Stimulated activated CD4-positive, alpha-beta T cell treated with anti-CD3 and anti-CD28 coated beads, Interleukin-2, amount 100 ng/mL, for 24 hours (primary cell): ENCODE measurements at regions not wholly inside any gene's neighbourhood (a gene's known extent, or its start where the extent isn't known, plus 50 kb on each side); places are given as distances from the start of the nearest gene placed in this dataset.
A peak's percentile ranks its signal among the peaks of the same experiment; 100 is the strongest.
"Not testable (repeated sequence)": the region's sequence is repeated elsewhere in the genome, so short reads cannot be mapped to it uniquely, and the experiment has no call there.

Source experiments
- DNase-seq, 2 donors: peaks; one replicate each; pipeline ENCODE4 v3.0.0-alpha.2; 2020

- no peak for DNase-seq
Measured at GRCh38 chr4:20122198-20122988, 129.3 kb upstream of the SLIT2 start.

DNA sequence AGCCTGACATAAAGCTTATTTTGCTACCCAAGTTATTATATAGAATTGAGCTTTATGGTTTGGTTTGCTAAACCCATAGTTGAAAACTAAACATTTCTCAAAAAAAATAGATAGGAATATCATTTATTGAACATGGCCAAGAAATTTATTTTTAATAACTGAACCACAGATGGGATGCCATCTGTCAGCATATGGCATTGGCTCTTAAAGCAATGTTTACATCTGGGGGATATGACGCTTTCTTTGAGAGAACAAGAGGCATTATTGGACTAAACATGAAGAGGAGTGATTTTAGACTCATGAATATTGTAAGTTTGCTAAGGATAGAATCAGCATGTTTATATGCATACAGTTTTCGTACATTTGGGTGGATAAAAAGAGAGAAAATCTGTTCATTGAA lies 132.6 kb upstream of the SLIT2 start:
- no peak for DNase-seq

DNA sequence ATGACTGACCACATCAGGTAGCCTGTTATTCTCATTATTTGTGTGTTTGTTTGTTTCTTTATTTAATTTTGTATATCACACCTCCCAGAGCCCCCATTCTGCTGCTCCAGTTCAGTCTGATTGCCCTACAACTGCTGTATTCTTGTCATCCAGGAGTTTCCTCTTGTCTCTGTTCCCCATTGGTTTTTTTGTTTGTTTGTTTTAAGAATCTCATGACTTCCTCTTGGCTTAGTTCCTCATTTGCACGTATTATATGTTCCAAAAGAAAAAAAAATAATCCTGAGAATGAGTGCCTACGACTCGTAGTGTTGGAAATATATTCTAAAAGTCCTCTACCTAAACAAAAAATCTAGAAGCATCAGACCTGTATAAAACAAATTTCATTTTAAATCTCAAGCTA lies 142.3 kb upstream of the SLIT2 start:
- no peak for DNase-seq

DNA sequence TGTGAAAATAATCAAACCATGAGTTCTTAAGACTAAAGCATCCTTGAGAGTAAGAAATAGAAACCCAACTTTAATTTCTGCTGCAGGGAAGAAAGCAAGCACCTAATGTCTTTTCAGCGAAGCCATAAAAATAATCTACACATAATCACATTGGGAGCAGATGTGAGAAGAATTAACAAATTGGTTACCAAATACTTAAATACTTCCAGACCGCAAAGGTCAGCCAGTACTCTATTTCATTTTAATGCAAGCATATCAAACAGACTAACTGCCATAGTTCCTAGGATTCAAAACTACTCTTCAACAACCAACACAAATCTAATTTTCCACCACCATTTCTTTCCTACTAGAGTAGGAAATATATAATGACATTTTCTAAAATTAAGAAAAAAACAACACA lies 144.8 kb upstream of the SLIT2 start:
- no peak for DNase-seq

DNA sequence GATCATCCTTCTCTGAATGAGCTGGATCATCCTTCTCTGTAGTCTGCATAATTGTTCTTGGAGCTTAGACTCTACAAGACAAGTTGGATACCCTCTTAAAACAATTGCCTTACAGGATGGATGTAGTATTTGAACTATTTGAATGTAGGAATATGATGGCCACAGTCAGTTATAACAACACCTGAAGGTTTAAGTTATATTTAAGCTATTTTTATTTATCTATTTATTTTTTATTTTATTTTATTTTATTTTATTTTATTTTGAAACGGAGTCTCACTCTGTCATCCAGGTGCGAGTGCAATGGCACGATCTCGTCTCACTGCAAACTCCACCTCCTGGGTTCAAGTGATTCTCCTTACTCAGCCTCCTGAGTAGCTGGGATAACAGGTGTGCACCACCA lies 149.9 kb upstream of the SLIT2 start:
- no peak for DNase-seq

- DNase-seq: no peak
Measured at GRCh38 chr4:20096911-20097310, 154.8 kb upstream of the SLIT2 start.

GRCh38 chr4:20095805-20096541 lies 155.7 kb upstream of the SLIT2 start:
- no peak for DNase-seq

GRCh38 chr4:20091781-20092180 lies 159.9 kb upstream of the SLIT2 start:
- no peak for DNase-seq

DNA sequence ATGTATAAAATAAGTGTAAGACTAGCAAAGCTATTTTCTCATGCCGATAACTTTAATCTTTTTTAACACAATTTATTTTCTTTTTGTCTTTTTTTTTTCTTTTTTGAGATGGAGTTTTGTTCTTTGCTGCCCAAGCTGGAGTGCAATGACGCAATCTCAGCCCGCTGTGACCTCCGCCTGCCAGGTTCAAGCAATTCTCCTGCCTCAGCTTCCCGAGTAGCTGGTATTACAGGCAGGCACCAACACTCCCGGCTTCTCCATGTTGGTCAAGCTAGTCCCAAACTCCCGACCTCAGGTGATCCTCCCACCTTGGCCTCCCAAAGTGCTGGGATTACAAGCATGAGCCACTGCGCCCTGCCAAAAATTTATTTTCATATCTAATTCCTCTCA lies 164.2 kb upstream of the SLIT2 start:
- DNase-seq: no peak

DNA sequence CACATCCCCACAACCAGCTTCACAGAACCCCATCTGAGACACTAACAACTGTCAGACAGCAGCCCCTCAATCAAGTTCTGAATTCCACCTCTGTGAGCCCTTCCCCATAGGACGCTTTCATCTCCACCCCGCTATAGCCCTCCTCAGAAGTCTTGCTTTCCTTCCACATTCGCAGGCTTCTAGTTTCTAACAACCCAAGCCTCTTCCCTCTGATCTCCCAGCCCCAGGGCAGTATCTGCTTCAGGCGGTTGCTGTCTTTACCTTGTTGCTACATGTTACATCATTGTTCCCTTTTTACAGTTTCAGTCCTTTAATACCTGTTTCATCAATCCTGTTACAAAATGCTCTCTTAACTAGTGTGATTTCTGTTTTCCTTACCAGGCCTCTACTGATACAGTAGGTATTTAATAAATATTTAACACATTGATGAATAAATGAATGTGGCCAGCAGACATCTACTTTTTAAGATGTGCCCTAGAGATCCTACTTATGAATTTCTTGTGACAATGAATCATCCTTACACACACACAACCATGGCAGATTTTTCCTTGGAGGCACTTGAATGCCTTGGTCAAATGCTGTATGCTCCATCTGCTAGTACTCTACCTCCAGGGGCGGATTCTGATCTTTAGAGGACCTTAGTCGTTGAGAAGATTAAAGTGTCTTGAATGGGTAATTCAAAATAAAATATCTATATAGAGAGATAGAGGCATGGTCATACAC lies 164.7 kb upstream of the SLIT2 start:
- no peak for DNase-seq

DNA sequence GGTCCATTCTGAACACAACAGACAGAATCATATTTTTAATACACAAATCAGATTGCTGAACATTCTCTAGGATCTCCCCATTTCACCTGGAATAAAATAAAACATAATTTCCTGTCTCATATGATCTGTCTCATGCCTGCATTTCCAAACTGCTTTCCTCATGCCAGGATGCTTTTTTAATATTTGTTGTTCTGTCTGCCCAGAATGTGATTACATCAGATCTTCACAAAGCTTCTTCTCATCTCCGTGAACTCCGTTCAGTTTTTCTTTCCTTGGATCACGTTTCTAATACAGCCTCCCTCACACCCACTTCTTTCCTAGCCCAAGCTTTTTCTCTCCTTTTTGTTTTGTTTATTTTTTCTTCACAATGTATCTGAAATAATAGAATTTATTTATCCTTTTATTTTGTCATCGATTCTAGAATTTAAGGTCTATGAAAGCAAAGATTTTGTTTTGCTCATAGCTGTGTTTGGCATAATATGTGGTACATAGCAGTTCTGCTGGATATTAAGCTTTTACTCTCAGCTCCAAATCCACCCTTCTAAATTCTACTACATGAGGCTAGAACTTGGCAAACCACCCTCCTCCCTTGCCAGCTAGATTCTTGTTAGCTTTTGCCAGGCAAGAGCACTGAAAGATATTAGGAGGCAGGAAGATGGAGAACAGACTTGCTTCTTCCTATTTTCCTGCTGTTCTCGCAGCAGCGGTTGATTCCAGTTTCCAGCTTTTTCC lies 165.5 kb upstream of the SLIT2 start:
- no peak for DNase-seq

DNA sequence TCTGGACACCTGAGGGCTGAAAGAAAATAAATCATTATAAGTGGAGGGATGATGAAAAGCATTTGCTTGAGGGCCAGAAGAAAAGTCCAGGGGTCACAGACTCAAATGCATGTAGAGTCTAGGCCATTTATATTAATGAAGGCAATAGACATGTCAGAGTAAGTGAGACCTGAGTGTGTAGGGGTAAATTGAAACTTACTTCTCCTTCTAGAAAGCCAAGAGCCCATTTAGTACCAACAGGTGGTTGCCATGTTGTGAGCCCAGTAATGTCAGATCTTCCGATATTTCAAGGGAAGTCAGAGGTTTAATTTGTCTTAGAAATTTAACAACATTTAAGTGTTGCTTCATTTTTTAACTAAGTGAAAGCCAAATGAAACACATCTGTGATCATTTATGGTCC lies 166.1 kb upstream of the SLIT2 start:
- DNase-seq: no peak

- DNase-seq: no peak
Measured at GRCh38 chr4:20085156-20085555, 166.5 kb upstream of the SLIT2 start.

DNA sequence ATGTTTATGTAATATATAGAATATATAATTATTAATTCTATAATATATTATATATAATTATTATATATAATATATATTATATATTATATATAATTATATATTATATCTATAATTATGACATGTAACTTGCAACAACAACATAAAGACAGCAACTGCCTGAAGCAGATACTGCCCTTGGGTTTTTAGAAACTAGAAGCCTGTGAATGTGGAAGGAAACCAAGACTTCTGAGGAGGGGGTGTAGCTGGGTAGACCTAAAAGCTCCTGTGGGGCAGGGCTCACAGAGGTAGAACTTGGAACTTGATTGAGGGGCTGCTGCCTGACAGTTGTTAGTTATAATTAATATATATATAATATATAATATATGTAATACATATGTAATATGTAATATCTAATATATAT lies 167.2 kb upstream of the SLIT2 start:
- DNase-seq: peak in 1 of 2 donors; percentile 4

- no peak for DNase-seq
Measured at GRCh38 chr4:20078644-20079043, 173.1 kb upstream of the SLIT2 start.

DNA sequence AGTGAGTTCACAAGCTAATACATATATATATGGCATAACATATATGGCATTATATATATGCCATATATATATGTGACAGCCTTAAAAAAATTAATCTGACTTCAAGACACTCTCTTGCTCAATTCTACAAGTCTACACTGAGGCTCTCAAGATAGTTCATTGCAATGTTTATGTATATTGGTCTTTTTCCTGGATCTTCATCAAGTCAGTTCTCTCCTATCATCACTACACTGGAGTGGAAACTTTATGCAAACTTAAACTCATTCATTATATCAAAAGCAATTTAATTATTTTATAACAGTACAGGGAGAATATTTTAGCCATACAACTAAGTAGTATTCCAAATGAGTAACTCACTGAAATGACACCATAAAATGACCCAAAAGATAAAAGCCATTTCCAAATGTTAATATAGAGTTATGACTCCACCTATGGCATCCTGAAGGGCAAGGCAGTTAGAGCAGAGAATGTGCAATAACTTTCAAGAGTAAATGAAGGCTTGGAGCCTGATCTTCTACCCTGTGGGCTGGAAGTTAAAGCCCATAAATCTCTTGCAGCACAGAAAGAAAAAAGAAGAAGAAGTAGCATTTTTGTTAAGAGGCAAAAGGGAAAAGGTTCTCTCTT lies 176.3 kb upstream of the SLIT2 start:
- no peak for DNase-seq

DNA sequence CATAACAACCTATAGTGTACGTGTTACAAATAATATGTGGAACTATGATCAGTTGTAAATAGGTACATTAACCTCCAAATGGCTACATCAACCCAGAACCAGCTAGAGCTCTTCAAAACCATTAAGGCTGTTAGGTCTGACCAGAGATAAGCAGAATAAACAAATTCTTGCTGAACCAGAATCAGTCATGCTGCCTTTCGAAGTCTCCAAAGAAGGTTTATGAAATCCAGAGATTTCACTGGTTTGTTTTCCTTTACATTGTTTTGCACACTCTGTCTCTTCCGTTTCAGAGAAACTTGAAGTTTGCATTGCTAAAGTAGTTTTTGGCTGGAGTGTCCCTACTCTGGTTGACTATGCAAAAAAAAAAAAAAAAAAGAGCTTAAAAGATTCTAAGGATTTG lies 177.3 kb upstream of the SLIT2 start:
- DNase-seq: no peak

DNA sequence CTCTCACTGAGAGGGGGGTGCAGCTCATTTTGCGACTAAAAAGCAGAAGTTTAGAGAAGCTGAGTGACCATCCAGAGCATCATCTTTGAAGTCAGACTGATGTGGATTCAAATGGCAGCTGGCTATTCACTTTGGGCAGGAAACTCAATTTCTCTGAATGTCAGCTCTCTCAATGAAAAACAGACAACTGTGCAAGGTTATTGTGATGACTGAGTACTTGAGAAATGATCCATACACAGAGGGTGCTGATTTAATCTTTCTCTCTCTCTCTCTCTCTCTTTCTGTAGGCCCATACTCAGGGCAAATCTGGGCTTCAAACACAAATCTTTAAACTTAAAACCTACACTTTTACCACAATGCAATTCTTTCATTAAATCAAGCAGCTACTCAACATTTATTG lies 185.8 kb upstream of the SLIT2 start:
- DNase-seq: no peak

DNA sequence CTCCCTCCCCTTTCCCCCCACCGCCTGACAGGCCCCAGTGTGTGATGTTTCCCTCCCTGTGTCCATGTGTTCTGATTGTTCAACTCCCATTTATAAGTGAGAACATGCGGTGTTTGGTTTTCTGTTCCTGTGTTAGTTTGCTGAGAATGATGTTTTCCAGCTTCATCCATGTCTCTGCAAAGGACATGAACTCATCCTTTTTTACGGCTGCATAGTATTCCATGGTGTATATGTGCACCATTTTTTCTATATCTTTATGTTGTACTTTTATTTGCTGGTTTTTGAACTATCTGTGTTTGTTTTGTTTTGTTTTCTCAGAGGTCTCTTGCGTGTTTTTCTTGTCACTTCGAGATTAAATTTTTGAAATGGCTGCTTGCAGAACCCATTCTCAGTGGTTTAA lies 188.8 kb upstream of the SLIT2 start:
- not testable (repeated sequence) for DNase-seq

DNA sequence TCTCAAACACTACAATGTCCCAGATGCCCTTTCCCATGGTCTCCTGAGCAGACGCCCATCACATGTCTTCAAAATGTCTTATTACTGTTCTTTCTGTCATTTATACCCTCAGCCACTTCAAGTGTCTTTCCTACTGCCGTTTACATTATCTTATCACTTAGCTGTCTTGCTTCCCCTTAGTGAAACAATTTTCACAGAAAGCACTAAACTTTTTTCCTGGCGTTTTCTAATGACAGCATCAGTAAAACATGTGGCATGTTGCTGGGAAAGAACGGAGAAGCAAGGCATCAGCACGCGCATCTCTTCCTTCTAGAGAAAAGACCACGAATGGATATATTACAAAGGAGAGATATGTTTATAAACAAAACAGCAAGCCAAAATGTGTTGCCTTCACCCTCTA lies 189.7 kb upstream of the SLIT2 start:
- no peak for DNase-seq

- DNase-seq: no peak
Measured at GRCh38 chr4:20050768-20051167, 200.9 kb upstream of the SLIT2 start.

GRCh38 chr4:20049889-20050288 lies 201.8 kb upstream of the SLIT2 start:
- no peak for DNase-seq
